Stomach (tissue), 8 donors: ENCODE measurements at regions not wholly inside any gene's neighbourhood (a gene's known extent, or its start where the extent isn't known, plus 50 kb on each side); places are given as distances from the start of the nearest gene placed in this dataset.

Experiments used
- DNase-seq, 2 donors: peaks; one replicate each; pipeline versions ENCODE4 v3.0.0 to v3.0.0-alpha.2; 2013 to 2019
- H3K27ac ChIP-seq, 5 donors: fragments of 200-600 bp in 4 of 5; sonication (generic) in 4 of 5; one replicate each; pipeline ENCODE4 v1.5.1; 2013 to 2019; ENCODE audit warnings: mild to moderate bottlenecking in 1 of 5, moderate library complexity in 1 of 5
- H3K27me3 ChIP-seq, 3 donors: fragments of 200-600 bp; sonication (generic); one replicate each; pipeline ENCODE4 v1.5.1; 2017 to 2019; ENCODE audit warnings: mixed run types in 1 of 3
- H3K36me3 ChIP-seq, 4 donors: fragments of 200-600 bp; sonication (generic); 1 replicate in 3 of 4; 2 replicates in 1 of 4; pipeline ENCODE4 v1.5.1; 2016 to 2019
- H3K4me1 ChIP-seq, 4 donors: fragments of 200-600 bp; sonication (generic); one replicate each; pipeline ENCODE4 v1.5.1; 2016 to 2019
- H3K4me3 ChIP-seq, 4 donors: fragments of 200-600 bp; sonication (generic) in 3 of 4; one replicate each; pipeline ENCODE4 v1.5.1; 2016 to 2019; ENCODE audit warnings: mild to moderate bottlenecking in 1 of 4
- H3K9me3 ChIP-seq, 4 donors: fragments of 200-600 bp; sonication (generic); one replicate each; pipeline ENCODE4 v1.5.1; 2016 to 2019
- EP300 ChIP-seq: sonication (generic); formaldehyde crosslinking; IDR thresholded peaks from one replicate; pipeline ENCODE4 v1.6.1; 2017; ENCODE audit warnings: antibody characterized with exemption
- POLR2A ChIP-seq, 4 donors: fragments of 450-650 bp; IDR thresholded peaks; one replicate each; pipeline ENCODE4 v1.6.1; 2016; ENCODE audit warnings: antibody characterized with exemption in 4 of 4, control low read depth in 2 of 4, mild to moderate bottlenecking in 1 of 4, moderate library complexity in 1 of 4
- POLR2AphosphoS5 ChIP-seq, 3 donors: sonication (generic); formaldehyde crosslinking; IDR thresholded peaks; one replicate each; pipeline ENCODE4 v1.6.1; 2016; ENCODE audit warnings: antibody characterized with exemption in 3 of 3
- WGBS, 5 donors: extraction: QIAGEN DNeasy Blood & Tissue Kit in 3 of 5; methylation state at CpG; one replicate each; pipeline versions ENCODE4 v1.1.5 to v1.1.7; 2013 to 2018; 5-methylcytosine and 5-hydroxymethylcytosine counted together
- intact Hi-C: fragments of 100-400 bp; cut with DNase I; formaldehyde crosslinking; loops from one replicate; pipeline ENCODE4 v1.15.1; 2023; ENCODE audit warnings: low total_unique reads
- TF ChIP-seq, protein P1 (sequence below), 7 experiments: fragments of 450-650 bp in 4 of 7; fragments of 200-600 bp in 3 of 7; sonication (generic) in 3 of 7; IDR thresholded peaks; one replicate each; pipeline ENCODE4 v1.5.1; 2016 to 2019; ENCODE audit warnings: antibody characterized with exemption in 7 of 7, control low read depth in 2 of 7, mild to moderate bottlenecking in 1 of 7
- donor health status: healthy with polysubstance abuse.
- donor health status: Bipolar disorder and iron deficiency.
- donor health status: healthy.

DNA sequence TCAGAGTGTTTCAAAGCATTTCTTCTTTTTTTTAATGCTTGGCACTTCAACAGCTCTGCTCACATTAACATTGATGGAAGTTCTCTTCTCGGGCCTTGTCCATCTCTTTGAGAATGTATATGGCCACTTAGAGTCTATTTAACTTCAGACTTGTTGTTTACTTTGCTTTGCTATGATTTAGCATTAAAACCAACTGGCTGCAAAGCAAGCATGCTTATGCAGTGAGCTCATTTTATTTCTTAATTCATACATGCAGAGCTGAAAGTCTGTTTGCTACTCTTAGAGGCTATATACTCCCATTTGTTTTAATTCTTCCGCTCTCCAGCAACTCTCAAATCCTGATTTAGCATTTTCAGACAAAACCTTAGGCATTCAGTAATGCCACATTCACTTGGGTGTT, 107.6 kb upstream of the PACRGL start:
- Histone ChIP-seq H3K27ac (no peak overlapping the region), H3K9me3 (no peaks in the 10 kb centered on the region), H3K4me1 (peaks cover 0 to 9% (median 4%) of the 10 kb centered on the region in 4 donors), H3K4me3 (no peak overlapping the region), H3K27me3 (no peaks in the 10 kb centered on the region), H3K36me3 (peaks cover 0 to 11% (median 0%) of the 10 kb centered on the region in 4 donors)
- intact Hi-C loops: no loop called here
- DNase-seq: peak in 1 of 2 donors; percentile 47
- WGBS, 5 donors: 53 to 73% (median 57%) methylated on average over 2 of the region's 2 CpGs
- TF ChIP-seq, protein P1, sequence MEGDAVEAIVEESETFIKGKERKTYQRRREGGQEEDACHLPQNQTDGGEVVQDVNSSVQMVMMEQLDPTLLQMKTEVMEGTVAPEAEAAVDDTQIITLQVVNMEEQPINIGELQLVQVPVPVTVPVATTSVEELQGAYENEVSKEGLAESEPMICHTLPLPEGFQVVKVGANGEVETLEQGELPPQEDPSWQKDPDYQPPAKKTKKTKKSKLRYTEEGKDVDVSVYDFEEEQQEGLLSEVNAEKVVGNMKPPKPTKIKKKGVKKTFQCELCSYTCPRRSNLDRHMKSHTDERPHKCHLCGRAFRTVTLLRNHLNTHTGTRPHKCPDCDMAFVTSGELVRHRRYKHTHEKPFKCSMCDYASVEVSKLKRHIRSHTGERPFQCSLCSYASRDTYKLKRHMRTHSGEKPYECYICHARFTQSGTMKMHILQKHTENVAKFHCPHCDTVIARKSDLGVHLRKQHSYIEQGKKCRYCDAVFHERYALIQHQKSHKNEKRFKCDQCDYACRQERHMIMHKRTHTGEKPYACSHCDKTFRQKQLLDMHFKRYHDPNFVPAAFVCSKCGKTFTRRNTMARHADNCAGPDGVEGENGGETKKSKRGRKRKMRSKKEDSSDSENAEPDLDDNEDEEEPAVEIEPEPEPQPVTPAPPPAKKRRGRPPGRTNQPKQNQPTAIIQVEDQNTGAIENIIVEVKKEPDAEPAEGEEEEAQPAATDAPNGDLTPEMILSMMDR (IDR thresholded peaks at IDR 0.05): no peak
- TF ChIP-seq POLR2AphosphoS5 (IDR thresholded peaks at IDR 0.05): no peak
- no peak for TF ChIP-seq POLR2A (IDR thresholded peaks at IDR 0.05)
- no peak for TF ChIP-seq EP300

DNA sequence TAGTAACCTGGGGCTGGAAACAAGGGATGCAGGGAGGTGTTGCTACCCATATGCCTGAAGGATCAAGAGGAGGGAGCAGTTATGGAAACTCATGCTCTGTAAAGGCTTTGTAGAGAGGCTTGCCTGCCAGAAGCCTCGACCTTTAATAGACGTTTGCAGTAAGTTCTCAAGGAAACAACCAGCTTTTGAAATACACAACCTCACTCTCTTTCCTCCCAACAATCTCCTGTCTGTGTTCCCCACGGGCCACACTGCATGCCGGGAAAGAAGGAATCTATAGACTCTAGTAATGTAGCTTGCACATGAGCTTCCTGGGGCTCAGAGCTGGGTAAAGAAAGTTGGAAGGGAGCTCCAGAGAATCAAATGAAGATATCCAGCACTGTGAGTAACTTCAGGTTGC, 101.6 kb upstream of the PACRGL start:
- peaks cover 0 to 33% (median 2%) of the 10 kb centered on the region in 4 donors for H3K36me3 ChIP-seq
- no peaks in the 10 kb centered on the region for H3K4me1 ChIP-seq
- no peaks in the 10 kb centered on the region for H3K9me3 ChIP-seq
- H3K27ac ChIP-seq: no peak overlapping the region
- TF ChIP-seq EP300 (no peak), POLR2AphosphoS5 (IDR thresholded peaks at IDR 0.05) (no peak), POLR2A (IDR thresholded peaks at IDR 0.05) (no peak)
- TF ChIP-seq, protein P1 (IDR thresholded peaks at IDR 0.05): no peak
- WGBS, 5 donors: 76 to 89% (median 84%) methylated on average over 4 of the region's 4 CpGs
- intact Hi-C loops: no loop called here
- DNase-seq: no peak
- H3K27me3 ChIP-seq: no peaks in the 10 kb centered on the region
- no peak overlapping the region for H3K4me3 ChIP-seq

DNA sequence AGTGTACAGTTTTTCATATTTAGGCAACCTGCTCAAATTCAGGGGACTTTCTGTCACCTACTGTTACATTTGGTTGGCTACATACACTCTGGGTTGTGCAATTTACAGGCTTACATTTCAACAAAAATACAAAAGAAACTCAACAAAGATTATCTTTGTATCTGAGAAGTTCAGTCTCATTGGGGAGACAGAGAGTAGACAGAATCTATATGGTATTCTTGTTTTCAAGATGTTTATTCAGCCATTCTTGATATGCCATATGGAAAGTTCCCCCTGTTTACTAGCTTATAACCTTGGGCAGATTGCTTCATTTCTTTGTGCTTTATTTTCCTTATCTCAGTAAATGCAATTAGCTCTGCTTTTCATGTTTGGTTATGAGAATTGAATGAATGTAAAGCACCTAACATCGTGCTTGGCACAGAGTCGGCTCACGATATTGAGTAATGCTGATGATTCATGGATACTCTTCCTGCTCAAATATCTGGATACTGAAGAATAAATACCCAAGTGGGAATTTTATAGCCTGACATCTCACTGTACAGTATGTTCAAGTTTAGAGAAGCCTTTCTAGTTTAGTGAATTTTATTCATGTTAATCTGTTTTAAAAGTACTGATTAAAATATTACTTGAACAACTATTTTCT, 96.5 kb upstream of the PACRGL start:
- no peaks in the 10 kb centered on the region for H3K4me1 ChIP-seq
- 28 to 53% (median 36%) methylated on average over 3 of the region's 3 CpGs for WGBS, 5 donors
- H3K9me3 ChIP-seq: no peaks in the 10 kb centered on the region
- H3K27me3 ChIP-seq: no peaks in the 10 kb centered on the region
- no peak overlapping the region for H3K27ac ChIP-seq
- intact Hi-C loops: no loop called here
- no peak overlapping the region for H3K4me3 ChIP-seq
- TF ChIP-seq POLR2AphosphoS5 (IDR thresholded peaks at IDR 0.05): no peak
- TF ChIP-seq EP300: no peak
- TF ChIP-seq, protein P1 (IDR thresholded peaks at IDR 0.05): no peak
- no peak for TF ChIP-seq POLR2A (IDR thresholded peaks at IDR 0.05)
- peaks cover 0 to 11% (median 1%) of the 10 kb centered on the region in 4 donors for H3K36me3 ChIP-seq
- no peak for DNase-seq

DNA sequence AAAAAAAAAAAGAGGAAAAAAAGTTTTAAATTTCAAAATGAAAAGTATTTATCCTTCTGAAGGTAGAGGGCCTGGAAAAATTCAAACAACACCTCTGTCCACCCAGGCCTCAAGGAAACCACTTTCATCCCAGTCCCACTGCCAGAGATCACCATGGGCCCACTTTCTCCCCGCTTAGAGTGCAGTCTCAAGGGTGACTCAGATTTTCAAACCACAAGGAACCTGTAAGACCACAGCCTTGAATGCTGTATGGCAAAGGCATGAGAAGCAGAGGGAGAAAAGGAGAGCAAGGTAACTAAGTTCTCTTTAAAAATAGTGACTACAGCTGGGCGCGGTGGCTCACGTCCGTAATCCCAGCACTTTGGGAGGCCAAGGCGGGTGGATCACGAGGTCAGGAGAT, 87.9 kb upstream of the PACRGL start:
- Histone ChIP-seq H3K27ac (no peak overlapping the region), H3K4me3 (no peak overlapping the region), H3K4me1 (peaks cover 0 to 14% (median 0%) of the 10 kb centered on the region in 4 donors), H3K36me3 (peaks cover 0 to 7% (median 0%) of the 10 kb centered on the region in 4 donors), H3K27me3 (no peaks in the 10 kb centered on the region), H3K9me3 (no peaks in the 10 kb centered on the region)
- intact Hi-C loops: no loop called here
- 81 to 98% (median 87%) methylated on average over 7 of the region's 7 CpGs for WGBS, 5 donors
- TF ChIP-seq EP300: no peak
- no peak for DNase-seq

DNA sequence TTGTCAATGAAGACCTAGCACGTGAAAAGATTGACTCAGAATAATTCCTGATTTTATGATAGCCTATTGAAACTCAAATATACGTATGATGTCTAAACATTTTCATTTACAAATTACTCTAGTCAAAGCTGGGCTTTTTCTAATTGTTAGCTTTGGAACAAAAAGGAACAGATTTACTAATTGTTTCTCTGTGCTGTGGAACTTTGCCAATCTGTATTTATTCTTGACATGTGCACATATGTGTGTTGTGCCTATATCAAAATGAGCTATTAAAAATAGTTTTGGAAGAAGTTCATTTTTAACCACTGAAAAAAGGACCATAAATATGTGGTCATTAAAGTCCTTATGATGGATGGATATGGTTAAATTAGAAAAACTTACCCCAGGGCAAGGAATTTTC, 85.4 kb upstream of the PACRGL start:
- Histone ChIP-seq H3K9me3 (no peaks in the 10 kb centered on the region), H3K4me1 (peaks cover 0 to 29% (median 7%) of the 10 kb centered on the region in 4 donors), H3K27ac (no peak overlapping the region), H3K36me3 (peaks cover 0 to 11% (median 0%) of the 10 kb centered on the region in 4 donors), H3K4me3 (no peak overlapping the region), H3K27me3 (no peaks in the 10 kb centered on the region)
- intact Hi-C loops: no loop called here
- 69 to 84% (median 75%) methylated on average over 2 of the region's 2 CpGs for WGBS, 5 donors
- DNase-seq: no peak
- no peak for TF ChIP-seq EP300
- TF ChIP-seq POLR2AphosphoS5 (IDR thresholded peaks at IDR 0.05): no peak
